Ascending aorta (tissue), 2 donors: ENCODE measurements at regions not wholly inside any gene's neighbourhood (a gene's known extent, or its start where the extent isn't known, plus 50 kb on each side); places are given as distances from the start of the nearest gene placed in this dataset.
"Not testable (repeated sequence)": the region's sequence is repeated elsewhere in the genome, so short reads cannot be mapped to it uniquely, and the experiment has no call there.

Experiments used
- DNase-seq, 2 donors: peaks; one replicate each; pipeline ENCODE4 v3.0.0-alpha.2; 2019; ENCODE audit warnings: low spot score in 2 of 2
- H3K27ac ChIP-seq, 2 donors: fragments of 200-600 bp; sonication (generic); one replicate each; pipeline ENCODE4 v1.5.1; 2016 to 2017; ENCODE audit warnings: mild to moderate bottlenecking in 1 of 2
- H3K27me3 ChIP-seq: fragments of 200-600 bp; sonication (generic); one replicate; pipeline ENCODE4 v1.5.1; 2017
- H3K36me3 ChIP-seq, 2 donors: fragments of 200-600 bp; sonication (generic); one replicate each; pipeline ENCODE4 v1.5.1; 2016
- H3K4me1 ChIP-seq, 2 donors: fragments of 200-600 bp; sonication (generic); one replicate each; pipeline ENCODE4 v1.5.1; 2016 to 2017; ENCODE audit warnings: mild to moderate bottlenecking in 1 of 2
- H3K4me3 ChIP-seq, 2 donors: fragments of 200-600 bp; sonication (generic); one replicate each; pipeline ENCODE4 v1.5.1; 2016 to 2017; ENCODE audit warnings: mild to moderate bottlenecking in 1 of 2
- H3K9me3 ChIP-seq, 2 donors: fragments of 200-600 bp; sonication (generic); one replicate each; pipeline ENCODE4 v1.5.1; 2016
- intact Hi-C: fragments of 100-400 bp; cut with DNase I; formaldehyde crosslinking; loops from one replicate; pipeline ENCODE4 v1.15.1; 2023
- TF ChIP-seq, protein P1 (sequence below), 3 experiments: fragments of 200-600 bp in 2 of 3; fragments of 450-650 bp in 1 of 3; sonication (generic) in 2 of 3; IDR thresholded peaks; one replicate each; pipeline ENCODE4 v1.5.1; 2016 to 2019; ENCODE audit warnings: antibody characterized with exemption in 3 of 3, mild to moderate bottlenecking in 1 of 3, moderate library complexity in 1 of 3

DNA sequence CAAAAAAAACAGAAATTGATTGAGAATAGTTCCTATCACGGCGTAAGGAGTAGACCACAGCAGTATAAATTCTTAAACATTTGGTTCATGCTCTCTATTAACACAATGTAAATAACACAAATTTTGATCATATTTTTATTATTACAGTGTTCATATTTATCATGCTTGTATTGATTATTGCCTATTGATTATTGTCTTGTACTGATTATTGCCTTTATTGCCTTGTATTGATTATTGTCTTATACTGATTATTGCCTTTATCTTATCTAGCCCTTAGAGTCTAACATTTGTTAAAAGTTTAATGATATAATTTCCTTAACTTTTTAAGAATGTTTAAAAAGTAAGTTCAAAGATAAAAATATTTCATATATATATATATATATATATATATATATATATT, 460.7 kb downstream of the KCNT2 start:
- H3K27ac ChIP-seq = no peak overlapping the region
- no peaks in the 10 kb centered on the region for H3K9me3 ChIP-seq
- H3K36me3 ChIP-seq = no peaks in the 10 kb centered on the region
- no peaks in the 10 kb centered on the region for H3K4me1 ChIP-seq
- no peaks in the 10 kb centered on the region for H3K27me3 ChIP-seq
- no peak overlapping the region for H3K4me3 ChIP-seq
- no peak for DNase-seq
- intact Hi-C loops = no loop called here
- TF ChIP-seq, protein P1, sequence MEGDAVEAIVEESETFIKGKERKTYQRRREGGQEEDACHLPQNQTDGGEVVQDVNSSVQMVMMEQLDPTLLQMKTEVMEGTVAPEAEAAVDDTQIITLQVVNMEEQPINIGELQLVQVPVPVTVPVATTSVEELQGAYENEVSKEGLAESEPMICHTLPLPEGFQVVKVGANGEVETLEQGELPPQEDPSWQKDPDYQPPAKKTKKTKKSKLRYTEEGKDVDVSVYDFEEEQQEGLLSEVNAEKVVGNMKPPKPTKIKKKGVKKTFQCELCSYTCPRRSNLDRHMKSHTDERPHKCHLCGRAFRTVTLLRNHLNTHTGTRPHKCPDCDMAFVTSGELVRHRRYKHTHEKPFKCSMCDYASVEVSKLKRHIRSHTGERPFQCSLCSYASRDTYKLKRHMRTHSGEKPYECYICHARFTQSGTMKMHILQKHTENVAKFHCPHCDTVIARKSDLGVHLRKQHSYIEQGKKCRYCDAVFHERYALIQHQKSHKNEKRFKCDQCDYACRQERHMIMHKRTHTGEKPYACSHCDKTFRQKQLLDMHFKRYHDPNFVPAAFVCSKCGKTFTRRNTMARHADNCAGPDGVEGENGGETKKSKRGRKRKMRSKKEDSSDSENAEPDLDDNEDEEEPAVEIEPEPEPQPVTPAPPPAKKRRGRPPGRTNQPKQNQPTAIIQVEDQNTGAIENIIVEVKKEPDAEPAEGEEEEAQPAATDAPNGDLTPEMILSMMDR (IDR thresholded peaks at IDR 0.05) = no peak

- H3K27ac ChIP-seq, intact Hi-C loops, H3K27me3 ChIP-seq, H3K4me3 ChIP-seq, H3K4me1 ChIP-seq, H3K9me3 ChIP-seq, H3K36me3 ChIP-seq, DNase-seq: not testable (repeated sequence)
These were observed 463.1 kb downstream of the KCNT2 start for GRCh38 chr1:196145151-196145550.

DNA sequence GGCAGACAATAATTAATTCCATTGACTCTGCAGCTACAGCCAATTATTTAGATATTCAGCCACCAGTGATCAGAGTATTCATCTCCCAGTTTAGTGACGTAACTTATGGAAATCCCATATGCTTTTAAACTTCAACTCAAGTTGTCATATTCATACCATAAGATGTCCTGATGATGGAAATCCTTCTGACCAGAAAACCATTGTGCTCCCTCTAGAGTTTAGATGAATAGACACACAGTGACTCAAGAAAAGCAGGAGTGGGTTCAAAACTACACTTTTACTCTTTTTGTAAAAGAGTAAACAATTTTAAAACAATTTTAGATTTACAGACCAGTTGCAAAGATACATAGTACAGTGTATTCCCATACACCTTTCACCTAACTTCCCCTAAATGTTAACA, 463.7 kb downstream of the KCNT2 start:
- Histone ChIP-seq H3K4me3 (no peak overlapping the region), H3K9me3 (no peaks in the 10 kb centered on the region), H3K27ac (no peak overlapping the region), H3K36me3 (no peaks in the 10 kb centered on the region), H3K27me3 (no peaks in the 10 kb centered on the region), H3K4me1 (no peaks in the 10 kb centered on the region)
- DNase-seq = no peak
- intact Hi-C loops = no loop called here
- TF ChIP-seq, protein P1 (IDR thresholded peaks at IDR 0.05) = no peak

DNA sequence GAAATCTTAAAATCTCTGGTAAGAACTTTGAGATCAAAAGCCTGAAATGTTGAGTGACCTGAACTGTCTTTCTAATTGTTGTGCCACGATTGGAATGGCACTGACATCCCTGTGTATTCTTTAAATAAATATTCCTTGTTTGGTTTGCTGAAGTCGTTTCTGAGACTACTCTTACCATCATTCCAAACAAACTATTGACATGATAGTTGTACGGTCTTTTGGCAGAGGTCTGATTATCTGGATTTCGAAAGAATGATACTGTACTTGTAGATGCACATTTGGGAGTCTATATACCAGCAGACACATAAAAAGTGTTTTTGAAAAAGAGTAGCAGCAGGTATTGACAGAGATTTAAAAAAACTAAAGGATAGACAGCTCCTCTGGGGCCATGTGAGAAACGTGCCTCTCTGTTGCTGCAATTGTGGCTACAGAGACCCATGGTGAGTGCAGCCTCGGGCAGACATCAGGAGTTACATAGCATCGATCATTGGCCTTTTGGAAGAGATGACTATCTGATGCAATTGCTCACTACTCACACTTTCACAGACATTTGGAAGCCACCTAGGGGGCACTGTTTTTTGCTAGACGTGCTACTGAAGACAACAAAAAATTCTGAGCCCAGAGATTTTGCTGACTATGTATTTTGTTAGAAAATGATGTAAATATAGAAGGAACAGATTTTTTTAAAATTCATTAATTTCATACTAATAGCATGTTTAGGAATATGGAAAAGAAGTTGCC, 464.5 kb downstream of the KCNT2 start:
- DNase-seq = no peak
- no peaks in the 10 kb centered on the region for H3K36me3 ChIP-seq
- no peaks in the 10 kb centered on the region for H3K9me3 ChIP-seq
- no peak overlapping the region for H3K4me3 ChIP-seq
- TF ChIP-seq, protein P1 (IDR thresholded peaks at IDR 0.05) = no peak
- no peaks in the 10 kb centered on the region for H3K27me3 ChIP-seq
- no peaks in the 10 kb centered on the region for H3K4me1 ChIP-seq
- no peak overlapping the region for H3K27ac ChIP-seq
- intact Hi-C loops = no loop called here

GRCh38 chr1:196142111-196142640, 466.1 kb downstream of the KCNT2 start:
- H3K4me1 ChIP-seq = no peaks in the 10 kb centered on the region
- TF ChIP-seq, protein P1 (IDR thresholded peaks at IDR 0.05) = no peak
- no peaks in the 10 kb centered on the region for H3K27me3 ChIP-seq
- DNase-seq = no peak
- H3K27ac ChIP-seq = no peak overlapping the region
- H3K9me3 ChIP-seq = no peaks in the 10 kb centered on the region
- no peak overlapping the region for H3K4me3 ChIP-seq
- H3K36me3 ChIP-seq = no peaks in the 10 kb centered on the region
- intact Hi-C loops = no loop called here

DNA sequence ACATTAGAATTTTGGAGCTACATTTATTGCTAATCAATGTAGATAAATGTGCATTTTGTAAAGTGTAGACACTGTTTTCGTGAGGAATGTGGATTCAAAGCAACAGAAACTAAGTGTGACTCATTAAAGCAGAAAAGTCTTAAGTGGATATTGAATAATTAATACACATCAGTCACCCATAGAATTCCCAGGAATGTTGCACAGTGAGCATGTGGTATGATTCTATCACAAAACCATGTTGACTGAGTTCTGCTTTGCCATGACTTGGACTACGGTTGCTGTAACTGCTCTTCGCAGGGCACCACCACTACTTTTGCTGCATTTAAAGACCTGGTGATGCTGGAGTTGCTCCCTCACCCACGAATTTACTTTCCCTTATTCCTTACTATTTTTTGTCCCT, 471.8 kb downstream of the KCNT2 start:
- TF ChIP-seq, protein P1 (IDR thresholded peaks at IDR 0.05) = no peak
- intact Hi-C loops = no loop called here
- no peak overlapping the region for H3K4me3 ChIP-seq
- H3K27me3 ChIP-seq = no peaks in the 10 kb centered on the region
- H3K4me1 ChIP-seq = no peaks in the 10 kb centered on the region
- no peaks in the 10 kb centered on the region for H3K9me3 ChIP-seq
- no peak overlapping the region for H3K27ac ChIP-seq
- H3K36me3 ChIP-seq = no peaks in the 10 kb centered on the region
- DNase-seq = no peak
